ENCODE measurements at regions not wholly inside any gene's neighbourhood (a gene's known extent, or its start where the extent isn't known, plus 50 kb on each side); places are given as distances from the start of the nearest gene placed in this dataset.

DNA sequence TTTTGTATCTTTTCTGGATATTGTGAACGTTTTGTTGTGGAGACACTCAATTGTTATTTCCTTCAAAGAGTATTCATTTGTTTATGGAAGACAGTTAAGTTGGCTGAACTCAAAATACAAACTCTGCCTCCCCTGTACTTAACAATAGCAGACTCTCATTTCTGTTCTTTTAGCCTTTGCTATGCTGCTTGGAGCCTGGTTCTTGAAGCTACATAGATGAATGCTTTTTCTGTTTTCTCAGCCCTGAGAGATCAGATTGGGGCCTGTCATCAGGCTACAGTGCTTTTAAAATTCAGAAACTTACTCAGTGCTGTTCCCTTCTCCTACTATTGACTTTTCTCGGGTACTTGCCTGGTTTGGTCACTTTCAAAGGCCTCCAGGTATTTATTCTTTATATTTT lies 215.7 kb upstream of the LYPLAL1 start:
- no peak for DNase-seq

DNA sequence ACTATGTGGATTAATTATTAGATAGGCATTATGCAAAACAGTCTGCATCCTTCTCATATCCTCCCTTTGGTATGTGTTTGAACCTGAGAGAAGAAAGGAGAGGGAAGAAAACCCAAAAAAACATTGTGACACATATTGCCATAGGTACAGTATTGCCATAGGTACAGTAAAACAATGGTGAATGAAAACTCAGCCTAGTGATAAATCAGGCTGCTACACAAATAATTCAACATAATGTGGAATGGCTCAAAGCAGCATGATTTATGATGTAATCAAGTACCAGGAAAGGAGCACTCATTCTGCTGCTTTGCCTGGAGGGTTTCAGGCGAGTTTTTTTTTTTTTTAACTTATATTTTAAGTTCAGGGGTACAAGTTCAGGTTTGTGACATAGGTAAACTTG lies 213.9 kb upstream of the LYPLAL1 start:
- DNase-seq: peak; percentile 59

DNA sequence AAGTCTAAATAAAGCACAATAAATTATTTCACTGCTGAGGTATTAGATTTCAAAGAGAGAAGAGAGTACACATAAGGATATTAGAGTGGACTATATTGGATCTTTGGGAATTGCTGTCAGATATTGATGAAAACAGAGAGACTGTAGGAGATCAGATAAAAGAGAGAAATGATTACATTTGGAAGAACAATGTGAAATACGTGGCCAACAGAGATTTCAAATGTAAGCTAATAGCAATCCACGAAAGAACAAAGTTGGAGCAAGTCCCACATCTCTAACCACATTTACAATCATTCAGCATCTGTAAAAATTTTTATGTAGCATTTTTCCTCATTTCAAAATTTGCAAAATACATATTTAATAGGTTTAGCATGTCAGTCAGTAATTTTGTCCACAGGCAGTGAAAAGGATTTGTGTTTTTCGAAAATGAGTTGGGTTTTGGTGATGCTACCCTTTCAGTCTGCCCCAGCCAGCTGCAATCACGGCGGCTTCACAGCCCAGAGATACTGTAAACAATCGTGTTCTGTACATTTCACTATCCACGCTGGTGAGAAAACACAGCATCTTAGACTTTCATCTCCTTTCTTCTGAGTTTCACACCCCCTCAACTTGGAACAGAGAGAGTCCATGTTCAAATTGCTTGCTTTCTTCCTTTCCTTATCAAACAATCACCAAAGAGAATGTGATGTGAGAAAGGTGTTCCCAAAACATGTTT lies 209.1 kb upstream of the LYPLAL1 start:
- DNase-seq: no peak

DNA sequence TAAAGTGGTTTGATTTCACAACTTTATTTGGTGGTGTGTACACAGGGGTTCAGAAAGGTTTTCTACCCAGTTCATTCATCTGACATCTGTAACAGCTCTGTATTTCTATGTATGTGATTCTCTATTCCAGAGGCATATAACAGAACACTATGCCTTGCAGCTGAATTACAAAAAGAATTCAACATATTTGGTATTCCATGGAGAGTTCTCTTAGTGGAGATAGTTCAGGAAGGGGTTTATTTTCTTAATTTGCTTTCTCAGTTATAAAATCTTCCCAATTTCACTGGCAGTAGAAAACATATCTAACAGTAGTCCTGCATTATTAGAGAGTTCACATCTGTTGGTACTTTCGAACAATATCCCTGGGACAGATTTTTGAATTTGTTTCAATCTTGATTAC lies 207.9 kb upstream of the LYPLAL1 start:
- DNase-seq: no peak

DNA sequence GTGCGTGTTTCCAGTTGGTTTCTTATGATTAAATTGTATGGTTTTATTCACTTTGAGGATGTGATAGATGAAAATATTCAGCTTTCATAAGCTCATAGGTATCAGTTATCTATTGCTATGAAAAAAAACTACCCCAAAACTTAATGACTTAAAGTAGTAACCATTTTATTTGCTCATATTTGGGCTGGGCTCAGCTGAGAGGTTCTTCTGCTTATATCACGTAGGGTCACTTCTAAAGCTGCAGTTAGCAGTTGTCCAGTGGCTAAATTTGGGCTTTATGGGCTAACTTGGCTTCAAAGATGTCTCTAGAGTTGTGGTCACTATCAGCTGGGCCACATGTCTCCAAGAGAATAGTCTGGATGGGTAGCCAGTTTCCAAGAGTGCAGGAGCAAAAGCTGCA lies 206.4 kb upstream of the LYPLAL1 start:
- no peak for DNase-seq

DNA sequence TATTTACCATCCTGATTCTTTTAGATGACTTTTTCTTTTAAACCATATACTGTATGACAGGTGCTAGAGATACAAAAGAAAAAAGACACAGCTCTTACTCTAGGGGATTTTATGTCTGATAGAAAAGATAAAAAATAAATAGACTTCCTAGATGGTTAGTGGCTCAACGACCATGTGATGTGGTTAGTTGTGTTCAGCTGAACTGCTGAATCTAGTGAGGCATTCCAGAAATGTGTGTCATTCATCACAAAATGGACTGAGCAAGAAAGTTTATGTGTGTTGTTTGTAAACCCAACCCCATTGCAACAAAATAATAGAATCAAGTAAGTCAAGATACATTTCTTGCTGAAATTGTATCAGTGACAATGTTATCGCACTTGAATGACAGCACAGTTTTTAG lies 205.8 kb upstream of the LYPLAL1 start:
- DNase-seq: no peak

DNA sequence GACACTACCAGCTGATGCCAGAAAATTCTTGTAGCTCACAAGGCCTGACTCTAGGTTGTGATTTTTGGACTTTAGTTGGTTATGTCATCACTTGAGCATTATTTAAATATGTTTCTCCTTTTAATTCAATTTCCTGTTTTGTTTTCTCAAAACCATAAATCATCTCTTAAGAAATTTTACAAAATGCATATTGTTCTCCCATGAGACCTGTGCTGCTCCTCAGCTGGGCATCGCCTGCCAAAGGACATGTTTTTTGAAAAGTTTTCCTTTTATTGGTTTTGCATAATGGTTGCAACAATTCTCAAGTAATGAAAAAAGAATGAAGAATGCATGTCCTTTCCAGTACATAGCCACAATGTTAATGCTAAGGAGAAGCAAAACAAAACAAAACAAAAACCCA lies 204.7 kb upstream of the LYPLAL1 start:
- DNase-seq: no peak

DNA sequence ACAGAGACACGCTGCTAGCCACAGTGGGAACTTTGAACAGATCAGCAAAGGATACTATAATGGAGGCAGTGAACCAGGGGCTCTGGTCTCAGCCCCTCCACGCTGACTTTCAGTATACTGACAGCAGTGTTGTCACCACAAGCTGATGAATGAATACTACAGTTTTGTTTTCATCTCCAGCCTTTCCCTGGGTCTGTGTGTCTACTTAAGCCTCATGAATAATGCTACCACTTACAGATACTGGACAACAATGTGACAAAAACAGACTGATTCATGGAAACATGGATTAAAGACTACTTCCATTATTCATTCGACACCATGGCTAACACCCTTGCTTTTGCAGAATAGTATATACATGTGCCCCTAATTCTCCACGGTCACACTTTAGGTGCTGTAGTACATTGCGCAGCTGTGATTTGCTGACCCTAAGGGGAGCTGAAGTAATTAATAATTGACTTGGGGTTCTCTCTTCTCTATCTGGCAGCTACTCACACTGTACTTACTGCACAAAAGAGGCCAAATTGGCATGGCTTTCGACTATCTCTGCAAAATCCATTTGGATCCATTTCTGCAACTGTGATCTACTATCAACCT lies 203.2 kb upstream of the LYPLAL1 start:
- no peak for DNase-seq

DNA sequence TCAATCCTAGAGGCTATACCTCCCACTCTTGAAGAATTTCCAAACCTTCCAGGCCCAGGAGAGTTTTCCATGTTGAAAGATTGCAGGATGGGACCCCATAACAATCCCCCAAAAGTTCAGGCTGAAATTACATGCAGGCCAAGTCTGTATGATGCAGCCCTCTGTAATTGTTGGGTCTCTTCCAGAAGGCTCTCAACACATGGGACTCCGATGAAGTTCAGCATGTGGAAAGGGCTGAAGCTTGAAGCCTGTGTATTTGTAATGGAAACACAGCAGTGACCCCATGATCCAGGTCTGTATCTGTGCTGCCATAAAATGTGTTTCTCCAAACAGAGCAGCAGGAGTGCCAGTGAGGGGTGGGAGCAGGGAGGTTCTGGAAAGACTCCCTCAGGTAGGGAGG lies 202.5 kb upstream of the LYPLAL1 start:
- DNase-seq: no peak

DNA sequence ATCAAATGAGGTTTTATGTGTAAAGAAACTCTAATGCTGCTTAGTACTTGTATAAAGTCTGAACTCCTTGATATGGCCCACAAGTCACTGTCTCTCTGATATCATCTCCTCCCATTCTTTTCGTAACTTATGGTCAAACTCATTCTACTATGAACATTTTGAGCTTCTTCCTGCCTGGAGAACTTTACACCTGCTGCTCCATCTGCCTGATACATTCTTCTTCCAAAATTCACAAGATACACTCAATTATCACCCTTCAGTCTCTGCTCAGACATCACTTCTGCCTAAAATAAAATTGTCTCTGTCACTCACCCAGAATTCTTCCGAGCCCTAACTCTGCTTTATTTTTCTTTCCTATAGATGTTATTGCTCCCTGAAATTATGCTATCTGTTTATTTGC lies 192.8 kb upstream of the LYPLAL1 start:
- DNase-seq: no peak

DNA sequence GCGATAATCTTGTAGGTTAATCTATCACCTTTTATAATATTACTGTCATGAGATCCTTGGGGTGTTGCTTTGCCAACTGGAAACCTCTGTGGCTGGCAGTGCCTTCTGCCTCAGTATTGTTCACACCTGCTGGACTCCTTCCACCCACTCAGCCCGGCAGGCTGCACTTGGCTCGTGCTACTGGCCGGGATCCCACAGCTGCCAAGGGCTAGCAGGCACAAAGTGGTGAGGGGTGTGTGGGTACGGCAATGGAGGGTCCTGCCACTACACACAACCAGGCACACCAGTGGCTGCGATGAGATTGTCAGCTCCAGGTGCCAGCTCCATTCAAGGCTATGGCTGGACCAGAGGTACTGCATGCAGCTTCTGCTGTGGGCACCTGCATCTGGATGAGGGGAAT lies 191.2 kb upstream of the LYPLAL1 start:
- DNase-seq: no peak

DNA sequence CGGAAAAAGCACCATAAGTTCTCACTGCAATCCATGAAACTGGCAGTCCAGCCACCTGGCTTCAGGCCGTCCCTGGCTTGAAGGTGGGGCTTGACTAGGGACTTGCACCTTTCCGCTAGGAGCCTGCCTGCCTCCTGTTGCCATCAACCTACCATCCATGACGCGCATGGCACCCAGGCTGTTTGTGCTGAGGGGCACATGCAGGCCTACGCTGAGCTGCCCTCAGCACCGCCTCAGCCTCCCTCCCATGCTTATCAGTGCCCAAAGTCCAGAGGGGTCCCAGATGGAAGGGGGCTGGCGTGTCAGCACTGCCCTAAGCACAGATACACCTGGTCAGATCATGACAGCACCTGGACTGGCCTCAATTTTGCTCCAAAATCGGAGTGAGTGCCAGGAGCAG lies 190.2 kb upstream of the LYPLAL1 start:
- DNase-seq: no peak

DNA sequence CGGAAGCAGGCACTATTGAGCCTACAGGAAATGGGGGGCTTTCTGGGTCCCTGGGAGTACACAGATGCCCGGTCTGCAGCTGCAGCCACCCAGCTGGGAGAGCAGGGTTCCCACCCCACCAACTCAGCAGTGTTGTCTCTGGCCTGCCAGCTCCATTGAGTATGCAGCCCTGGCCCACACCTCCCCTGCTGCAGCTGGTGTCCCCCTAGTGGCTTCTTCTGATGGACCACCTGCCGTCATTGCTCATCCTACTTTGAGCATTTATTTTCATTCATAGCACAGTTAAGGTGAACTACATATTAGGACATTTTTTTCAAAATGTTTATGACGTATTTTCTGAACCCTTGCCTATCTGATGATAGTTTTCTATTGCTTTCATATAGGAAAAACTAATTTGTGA lies 189.8 kb upstream of the LYPLAL1 start:
- peak; percentile 51 for DNase-seq

DNA sequence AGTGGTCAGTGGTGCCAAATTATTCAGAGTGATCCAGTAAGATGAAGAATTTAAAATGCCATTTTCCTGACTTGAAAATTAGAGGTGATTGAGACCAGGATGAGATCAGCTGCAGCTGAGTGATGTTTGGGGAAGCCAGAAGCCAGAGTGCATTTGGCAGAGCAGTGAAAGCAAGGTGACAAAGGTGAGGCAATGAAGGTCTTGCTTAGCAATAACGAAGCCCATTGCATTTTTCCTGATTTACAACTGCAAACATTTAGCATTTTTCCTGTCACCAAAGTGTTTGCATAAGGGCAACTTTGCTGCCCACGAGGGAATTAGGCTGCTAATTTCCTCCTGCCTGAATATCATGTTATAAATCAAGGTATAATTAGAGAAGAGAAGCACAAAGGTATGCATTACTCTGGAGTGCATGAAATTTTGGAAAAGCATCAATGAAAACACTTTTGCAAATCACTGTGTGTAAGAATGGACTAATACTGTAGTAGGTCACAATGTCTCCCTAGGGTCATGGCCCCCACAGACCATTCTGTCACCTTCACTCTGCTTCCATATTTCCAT lies 188.2 kb upstream of the LYPLAL1 start:
- peak; percentile 98 for DNase-seq

DNA sequence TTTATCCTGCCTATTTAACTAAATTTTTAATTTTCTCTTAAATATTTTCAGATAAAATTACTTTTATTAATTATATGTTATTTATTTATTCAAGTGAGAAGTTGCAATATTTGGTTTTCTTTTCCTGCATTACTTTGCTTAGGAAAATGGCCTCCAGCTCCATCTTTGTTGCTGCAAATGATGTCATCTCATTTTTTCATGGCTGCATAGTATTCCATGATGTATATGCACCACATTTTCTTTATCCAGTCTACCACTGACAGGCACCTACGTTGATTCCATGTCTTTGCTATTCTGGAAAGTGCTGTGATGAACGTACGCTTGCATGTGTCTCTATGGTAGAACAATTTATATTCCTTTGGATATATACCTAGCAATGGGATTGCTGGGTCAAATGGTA lies 186.9 kb upstream of the LYPLAL1 start:
- no peak for DNase-seq

DNA sequence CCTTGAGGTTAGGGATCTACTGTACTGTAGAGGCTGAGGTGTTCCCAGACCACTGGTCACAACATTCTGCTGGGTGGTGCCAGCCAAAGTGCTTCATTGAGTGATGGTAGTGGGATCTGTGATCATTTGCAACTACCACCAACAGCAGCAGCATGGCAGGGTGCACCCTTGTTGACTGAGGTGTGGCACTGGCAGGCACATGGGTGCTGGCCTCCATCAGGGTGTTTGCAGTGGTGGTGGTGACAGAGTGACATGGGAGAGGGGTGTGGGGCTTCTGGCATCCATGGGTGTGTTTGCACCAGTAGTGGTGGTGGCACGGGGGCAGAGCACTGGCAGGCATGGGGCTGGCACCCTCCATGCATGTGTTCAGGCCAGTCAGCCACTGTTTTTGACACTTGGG lies 183.7 kb upstream of the LYPLAL1 start:
- DNase-seq: no peak

DNA sequence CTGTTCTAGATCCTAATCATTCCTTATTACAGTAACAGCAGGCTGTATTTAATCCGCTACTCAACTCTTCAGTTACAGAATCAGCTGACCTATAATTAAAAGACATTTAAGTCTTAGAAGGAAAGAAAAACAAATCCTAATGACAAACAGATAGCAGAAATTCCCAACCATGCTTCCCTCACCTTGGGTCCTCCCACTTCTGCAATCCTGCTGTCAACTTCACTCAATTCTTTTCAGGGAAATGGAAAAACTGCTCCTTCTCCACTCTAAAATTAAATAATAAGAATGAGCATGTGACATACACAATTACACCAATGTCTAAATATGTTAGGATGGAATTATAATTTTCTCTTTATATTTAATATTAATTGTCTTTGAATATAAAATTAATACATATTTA lies 182.6 kb upstream of the LYPLAL1 start:
- peak; percentile 90 for DNase-seq

DNA sequence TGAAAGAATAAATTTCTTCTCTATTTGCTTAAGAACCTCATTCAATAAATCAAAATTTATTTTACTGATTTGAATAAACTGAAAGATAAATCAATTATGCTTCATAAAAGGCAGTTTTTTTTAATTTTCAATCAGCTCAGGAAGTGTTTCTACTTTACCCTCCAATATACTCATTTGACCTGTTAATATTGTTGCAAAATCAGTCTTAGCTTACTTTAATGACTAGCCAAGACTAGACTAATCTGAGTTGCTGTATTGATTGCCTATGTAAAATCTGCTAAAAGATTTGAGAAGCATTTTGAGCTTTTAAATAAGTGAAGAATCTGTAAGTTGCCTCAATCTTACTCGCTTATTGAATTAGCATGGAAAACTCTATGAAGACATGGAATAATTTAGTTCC lies 179.1 kb upstream of the LYPLAL1 start:
- no peak for DNase-seq

DNA sequence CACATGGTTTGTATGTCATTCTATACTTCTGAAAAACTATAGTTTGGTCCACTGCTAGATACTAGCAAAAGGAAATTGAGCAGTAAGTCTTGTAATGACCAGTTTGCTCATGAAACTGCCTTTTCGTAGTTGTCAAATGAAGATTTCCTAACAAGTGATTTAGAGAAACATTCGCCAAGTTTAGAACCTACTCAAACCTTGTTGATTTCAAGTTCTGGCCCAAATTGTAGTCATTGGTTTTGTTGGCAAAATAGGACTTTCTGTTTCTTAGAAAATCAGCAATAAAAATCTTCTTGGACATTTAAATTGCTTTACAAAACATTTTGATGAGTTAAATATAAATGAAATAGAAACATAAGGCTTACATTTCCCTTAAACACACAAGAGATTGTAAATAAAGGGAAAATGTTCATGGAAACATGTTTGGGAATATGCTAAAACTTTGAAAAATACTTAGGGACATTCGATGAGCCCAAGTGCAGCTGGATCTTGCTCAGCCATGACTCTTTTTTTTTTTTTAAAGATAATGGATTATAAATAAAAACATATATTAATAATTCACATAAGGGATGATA lies 178.5 kb upstream of the LYPLAL1 start:
- no peak for DNase-seq

DNA sequence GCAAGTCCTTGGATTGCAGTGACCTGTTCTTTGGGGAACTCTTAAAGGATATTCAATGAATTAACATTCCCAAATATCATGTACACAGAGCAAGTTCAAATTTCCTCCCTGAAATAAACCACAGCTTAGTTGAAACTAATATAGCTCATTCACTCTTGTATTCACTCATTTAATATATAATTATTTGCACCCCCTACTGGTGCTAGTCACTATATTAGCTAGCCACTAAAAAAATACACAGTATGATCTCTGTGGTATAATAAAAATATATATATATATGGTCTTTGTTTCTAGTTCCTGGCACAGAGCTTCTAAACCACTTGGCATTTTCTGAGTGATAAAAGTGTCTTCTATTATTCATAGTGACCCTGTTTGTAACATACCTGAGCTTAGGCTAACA lies 177.3 kb upstream of the LYPLAL1 start:
- no peak for DNase-seq

DNA sequence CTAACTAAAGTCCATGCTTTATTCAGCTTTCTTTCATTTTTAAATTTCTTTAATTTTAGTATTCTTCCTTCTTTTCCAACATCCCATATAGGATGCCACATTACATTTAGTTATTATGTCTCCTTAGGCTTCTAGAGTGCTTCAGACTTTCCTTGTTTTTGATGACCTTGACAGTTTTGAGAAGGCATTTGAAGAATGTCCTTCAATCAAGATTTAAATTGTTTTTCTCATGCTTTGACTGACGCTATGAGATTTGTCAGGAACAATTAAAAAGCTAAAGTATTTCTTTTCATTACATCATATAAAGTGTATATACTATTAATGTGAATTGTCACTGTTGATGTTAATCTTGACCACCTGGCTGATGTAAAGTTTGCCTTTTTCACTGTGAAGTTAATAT lies 173.7 kb upstream of the LYPLAL1 start:
- DNase-seq: no peak

DNA sequence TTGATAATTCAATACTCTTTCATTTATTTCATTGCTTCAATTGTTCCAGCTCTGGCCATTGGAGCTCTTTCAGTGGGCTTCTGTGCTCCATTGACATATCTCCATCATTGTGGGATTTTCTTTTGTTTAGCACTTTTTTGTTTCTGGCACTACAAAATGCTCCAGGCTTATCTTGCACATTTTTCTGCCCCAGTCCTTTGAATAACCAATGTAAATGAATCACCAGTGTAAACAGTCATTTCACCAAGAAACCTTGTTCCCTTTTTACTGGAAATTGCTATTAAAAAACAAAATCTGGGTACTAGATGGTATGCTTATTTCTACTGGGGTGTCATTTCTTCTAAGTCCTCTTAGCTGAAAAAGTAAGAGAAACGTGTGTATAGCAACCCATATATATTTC lies 173.0 kb upstream of the LYPLAL1 start:
- no peak for DNase-seq

DNA sequence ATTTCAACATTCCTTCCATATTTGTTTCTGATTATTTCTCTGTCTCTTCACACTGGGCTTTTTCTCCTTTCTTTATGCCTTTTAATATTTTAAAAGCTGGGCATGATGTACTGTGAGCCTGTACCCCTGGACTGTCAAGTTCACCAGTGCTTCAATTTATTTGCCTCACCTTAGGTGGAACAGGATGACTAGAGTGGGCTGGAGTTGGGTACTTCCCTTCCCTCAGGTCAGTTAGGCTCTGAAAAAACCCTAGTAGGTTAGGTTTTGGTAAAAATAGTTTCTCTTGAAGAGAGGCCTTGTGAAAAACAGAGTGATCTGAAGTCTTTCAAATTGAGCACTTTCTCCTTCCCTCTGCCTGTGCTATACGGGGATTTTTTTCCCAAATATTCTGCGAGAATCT lies 163.0 kb upstream of the LYPLAL1 start:
- DNase-seq: no peak

DNA sequence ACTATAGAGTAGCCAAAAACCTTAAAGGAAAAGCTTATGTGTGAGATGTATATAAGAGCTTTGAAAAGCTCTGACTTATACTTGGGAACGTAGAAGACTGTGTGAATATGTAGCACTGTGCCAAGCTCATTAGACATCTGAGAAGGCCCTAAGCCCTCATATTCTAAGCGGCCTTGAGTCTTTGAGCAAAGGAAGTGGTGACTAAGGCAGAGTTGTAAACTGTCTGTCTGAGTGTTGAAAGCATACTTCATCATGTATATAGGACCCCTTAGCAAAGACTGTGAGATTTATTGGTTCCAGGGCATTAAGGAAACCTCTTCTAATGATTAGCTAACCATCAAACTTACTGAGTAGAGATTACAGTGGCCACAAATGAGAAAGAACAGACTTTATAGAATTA lies 153.3 kb upstream of the LYPLAL1 start:
- DNase-seq: no peak

DNA sequence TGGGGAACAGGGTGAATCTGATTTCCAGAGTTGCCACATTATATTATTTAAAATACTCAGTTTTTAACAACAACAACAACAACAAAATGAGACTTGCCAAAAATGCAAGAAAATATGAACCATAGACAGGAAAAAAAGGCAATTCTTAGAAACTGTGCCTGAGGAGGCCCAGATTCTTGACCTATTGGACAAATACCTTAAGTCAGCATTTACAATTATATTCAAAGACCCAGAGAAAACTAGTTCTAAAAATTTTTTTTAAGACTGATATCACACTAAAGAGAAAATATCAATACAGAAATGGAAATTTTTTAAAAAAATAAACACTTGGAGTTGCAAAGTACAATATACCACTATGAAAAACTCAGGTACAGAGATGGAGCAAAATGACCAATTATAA lies 152.8 kb upstream of the LYPLAL1 start:
- DNase-seq: no peak
